PC-3 (cell line): ENCODE measurements at regions not wholly inside any gene's neighbourhood (a gene's known extent, or its start where the extent isn't known, plus 50 kb on each side); places are given as distances from the start of the nearest gene placed in this dataset.

Experiments
- ATAC-seq: fragments of 200-7000 bp; cut with Tn5 transposase; 2 replicates; pipeline ENCODE4 v1.9.1; 2020; ENCODE audit warnings: mild to moderate bottlenecking, moderate library complexity
- BruUV-seq: library from RNA; stranded (reverse); fragments of 400-500 nt; replicated peaks from 2 replicates; lab custom pipeline; 2021; lab: Mats Ljungman, UMichigan
- CTCF ChIA-PET: fragments of 300-600 bp; sonication (Branson Sonifier 250); formaldehyde crosslinking; loops from one replicate; lab custom pipeline; 2022; ENCODE audit warnings: antibody characterized with exemption; lab: Charles Lee
- POLR2A ChIA-PET: fragments of 300-600 bp; sonication (Branson Sonifier 250); formaldehyde crosslinking; loops from one replicate; lab custom pipeline; 2022; ENCODE audit warnings: antibody characterized with exemption; ENCODE audit not compliant: unreplicated experiment; lab: Charles Lee
- DNase-seq: peaks from one replicate; pipeline ENCODE4 v3.0.0-alpha.2; 2015
- H2AFZ ChIP-seq: fragments of 300-600 bp; sonication (generic); 2 replicates; pipeline ENCODE4 v1.6.0; 2016; ENCODE audit warnings: antibody characterized with exemption, low read length
- H3F3A ChIP-seq: fragments of 300-600 bp; sonication (generic); one replicate; pipeline ENCODE4 v1.6.0; 2017; ENCODE audit warnings: antibody characterized with exemption, low read length, control low read depth, mild to moderate bottlenecking; ENCODE audit not compliant: unreplicated experiment
- H3K27ac ChIP-seq: fragments of 300-600 bp; sonication (generic); 2 replicates; pipeline ENCODE4 v1.5.1; 2016; ENCODE audit warnings: mild to moderate bottlenecking, low read length
- H3K27me3 ChIP-seq: fragments of 300-600 bp; sonication (generic); 2 replicates; pipeline ENCODE4 v1.6.1; 2016; ENCODE audit warnings: low read length, mixed read lengths
- H3K36me3 ChIP-seq: fragments of 300-600 bp; sonication (generic); 2 replicates; pipeline ENCODE4 v1.6.1; 2016; ENCODE audit warnings: low read depth, mixed run types, low read length, mixed read lengths
- H3K4me1 ChIP-seq: fragments of 300-600 bp; sonication (generic); 2 replicates; pipeline ENCODE4 v1.5.1; 2016; ENCODE audit warnings: low read length; ENCODE audit not compliant: insufficient read depth
- H3K4me2 ChIP-seq: fragments of 300-600 bp; sonication (generic); 2 replicates; pipeline ENCODE4 v1.6.0; 2016; ENCODE audit warnings: low read length
- H3K4me3 ChIP-seq: fragments of 300-600 bp; sonication (generic); 2 replicates; pipeline ENCODE4 v1.5.1; 2016; ENCODE audit warnings: mild to moderate bottlenecking, low read length, mixed read lengths
- H3K79me2 ChIP-seq: fragments of 300-600 bp; sonication (generic); 2 replicates; pipeline ENCODE4 v1.6.1; 2017; ENCODE audit warnings: low read length, mixed read lengths
- H3K9ac ChIP-seq: fragments of 300-600 bp; sonication (generic); 2 replicates; pipeline ENCODE4 v1.6.0; 2016; ENCODE audit warnings: mild to moderate bottlenecking, low read length
- H3K9me2 ChIP-seq: fragments of 300-600 bp; sonication (generic); replicated peaks from 2 replicates; pipeline ENCODE4 v1.6.1; 2016; ENCODE audit warnings: mixed run types, low read length, mixed read lengths
- H3K9me3 ChIP-seq: fragments of 300-600 bp; sonication (generic); 2 replicates; pipeline ENCODE4 v1.6.1; 2016; ENCODE audit warnings: low read length, mixed read lengths
- H4K20me1 ChIP-seq: fragments of 300-600 bp; sonication (generic); 2 replicates; pipeline ENCODE4 v1.6.1; 2016; ENCODE audit warnings: low read length, mixed read lengths
- CTCF ChIP-seq: fragments of 300-600 bp; sonication (generic); conservative IDR thresholded peaks from 2 replicates; pipeline ENCODE4 v1.5.1; 2017; ENCODE audit warnings: antibody characterized with exemption, low read depth, mild to moderate bottlenecking, low read length
- EZH2 ChIP-seq: fragments of 300-600 bp; sonication (generic); IDR thresholded peaks from one replicate; pipeline ENCODE4 v1.6.1; 2017; ENCODE audit warnings: antibody characterized with exemption, mild to moderate bottlenecking, low read length; ENCODE audit not compliant: unreplicated experiment
- EZH2phosphoT487 ChIP-seq: fragments of 300-600 bp; sonication (generic); IDR thresholded peaks from 2 replicates; pipeline ENCODE4 v1.6.1; 2018; ENCODE audit warnings: mild to moderate bottlenecking, antibody characterized with exemption, low read length, borderline replicate concordance
- intact Hi-C: fragments of 100-400 bp; cut with micrococcal nuclease; formaldehyde crosslinking; loops from 2 replicates; pipeline ENCODE4 v1.9.0; 2023

- CTCF ChIA-PET, result no interaction called here
- Histone ChIP-seq H3K27me3 (no peaks in the 10 kb centered on the region), H3F3A (no peaks in the 10 kb centered on the region), H3K9me3 (no peaks in the 10 kb centered on the region), H2AFZ (no peak overlapping the region), H3K4me1 (0 out of 2 replicates have a peak, but pooled peaks cover under 1% of the 10 kb centered on the region), H3K79me2 (no peaks in the 10 kb centered on the region), H3K27ac (no peak overlapping the region), H3K36me3 (no peaks in the 10 kb centered on the region), H4K20me1 (no peaks in the 10 kb centered on the region), H3K9ac (no peak overlapping the region), H3K9me2 (no peaks in the 10 kb centered on the region), H3K4me2 (no peak overlapping the region), H3K4me3 (no peak overlapping the region)
- no TSS peak for BruUV-seq
- TF ChIP-seq EZH2phosphoT487 (no peak), EZH2 (no peak), CTCF (no peak)
- intact Hi-C loops, result no loop called here
- POLR2A ChIA-PET, result no interaction called here
- ATAC-seq, result no peak
- DNase-seq, result no peak
These were observed 167.3 kb downstream of the TBX15 start for GRCh38 chr1:118820864-118821263.

GRCh38 chr1:118815909-118816308 lies 172.2 kb downstream of the TBX15 start:
- H4K20me1 ChIP-seq, result no peaks in the 10 kb centered on the region
- H3K27me3 ChIP-seq, result peaks cover 7% of the 10 kb centered on the region; the same call in 1 of the 2 replicates
- ATAC-seq, result no peak
- no peak for TF ChIP-seq EZH2
- TF ChIP-seq EZH2phosphoT487, result no peak
- TF ChIP-seq CTCF, result no peak
- CTCF ChIA-PET, result no interaction called here
- 0 out of 2 replicates have a peak overlapping the region, but pooled peaks have one; percentile 11 for H3K4me2 ChIP-seq
- no peak overlapping the region for H3K9ac ChIP-seq
- H3K9me3 ChIP-seq, result no peaks in the 10 kb centered on the region
- POLR2A ChIA-PET, result no interaction called here
- BruUV-seq, result no TSS peak
- intact Hi-C loops, result no loop called here
- H3K9me2 ChIP-seq, result no peaks in the 10 kb centered on the region
- no peak overlapping the region for H3K4me3 ChIP-seq
- H3K79me2 ChIP-seq, result no peaks in the 10 kb centered on the region
- no peaks in the 10 kb centered on the region for H3F3A ChIP-seq
- 0 out of 2 replicates have a peak, but pooled peaks cover 6% of the 10 kb centered on the region for H3K4me1 ChIP-seq
- no peaks in the 10 kb centered on the region for H3K36me3 ChIP-seq
- H2AFZ ChIP-seq, result 0 out of 2 replicates have a peak overlapping the region, but pooled peaks have one; percentile 2
- DNase-seq, result peak; percentile 6
- H3K27ac ChIP-seq, result no peak overlapping the region

- Histone ChIP-seq H3K9me3 (no peaks in the 10 kb centered on the region), H4K20me1 (no peaks in the 10 kb centered on the region), H3F3A (no peaks in the 10 kb centered on the region), H3K36me3 (no peaks in the 10 kb centered on the region), H3K4me3 (no peak overlapping the region), H2AFZ (no peak overlapping the region), H3K9me2 (no peaks in the 10 kb centered on the region), H3K4me2 (no peak overlapping the region), H3K79me2 (no peaks in the 10 kb centered on the region), H3K9ac (no peak overlapping the region), H3K27me3 (peaks cover 22% of the 10 kb centered on the region), H3K4me1 (0 out of 2 replicates have a peak, but pooled peaks cover 6% of the 10 kb centered on the region), H3K27ac (no peak overlapping the region)
- TF ChIP-seq EZH2 (no peak), CTCF (no peak), EZH2phosphoT487 (no peak)
- DNase-seq (no peak), ATAC-seq (no peak)
- intact Hi-C loops, result no loop called here
- BruUV-seq, result no TSS peak
- CTCF ChIA-PET, result no interaction called here
- POLR2A ChIA-PET, result no interaction called here
These were observed 175.6 kb downstream of the TBX15 start for GRCh38 chr1:118812555-118812954.
